ENCODE measurements at regions not wholly inside any gene's neighbourhood (a gene's known extent, or its start where the extent isn't known, plus 50 kb on each side); places are given as distances from the start of the nearest gene placed in this dataset.

DNA sequence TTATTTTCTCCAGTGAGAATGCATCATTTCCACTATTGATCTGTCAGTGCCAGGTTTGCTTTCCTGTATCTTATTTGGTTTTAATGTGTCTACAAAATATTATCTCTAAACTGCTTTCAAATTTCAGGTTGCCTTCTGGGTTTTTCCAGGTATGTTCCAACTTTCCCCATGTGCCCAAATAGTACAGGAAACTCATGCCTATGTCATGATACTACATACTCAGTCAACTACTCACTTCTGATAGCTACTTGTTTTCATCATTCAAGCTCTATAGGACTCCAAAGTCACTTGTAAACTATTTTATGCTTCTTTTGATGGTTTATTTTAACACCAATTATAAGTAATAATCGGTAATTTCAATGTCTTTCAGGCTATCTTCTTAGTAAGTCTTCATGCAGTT is 134.8 kb upstream of the TTC14 start:
- TF ChIP-seq CREB1 (IDR thresholded peaks at IDR 0.05; ENCODE audit: low read depth) = no peak
- TF ChIP-seq NFIC (IDR thresholded peaks at IDR 0.05) = no peak
- TF ChIP-seq RAD21 (IDR thresholded peaks at IDR 0.05; ENCODE audit: low read depth) = no peak
- no peak for TF ChIP-seq FOXM1 (IDR thresholded peaks at IDR 0.05; ENCODE audit: borderline replicate concordance, low read depth)
- TF ChIP-seq, protein P1, sequence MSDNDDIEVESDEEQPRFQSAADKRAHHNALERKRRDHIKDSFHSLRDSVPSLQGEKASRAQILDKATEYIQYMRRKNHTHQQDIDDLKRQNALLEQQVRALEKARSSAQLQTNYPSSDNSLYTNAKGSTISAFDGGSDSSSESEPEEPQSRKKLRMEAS (IDR thresholded peaks at IDR 0.05) = no peak
- no peak for TF ChIP-seq ZBTB7A (IDR thresholded peaks at IDR 0.05; ENCODE audit: low read depth)
- no peak for TF ChIP-seq TEAD4 (IDR thresholded peaks at IDR 0.05)
- no peak for TF ChIP-seq TCF12 (IDR thresholded peaks at IDR 0.05; ENCODE audit: low read depth)
- TF ChIP-seq, protein P2, sequence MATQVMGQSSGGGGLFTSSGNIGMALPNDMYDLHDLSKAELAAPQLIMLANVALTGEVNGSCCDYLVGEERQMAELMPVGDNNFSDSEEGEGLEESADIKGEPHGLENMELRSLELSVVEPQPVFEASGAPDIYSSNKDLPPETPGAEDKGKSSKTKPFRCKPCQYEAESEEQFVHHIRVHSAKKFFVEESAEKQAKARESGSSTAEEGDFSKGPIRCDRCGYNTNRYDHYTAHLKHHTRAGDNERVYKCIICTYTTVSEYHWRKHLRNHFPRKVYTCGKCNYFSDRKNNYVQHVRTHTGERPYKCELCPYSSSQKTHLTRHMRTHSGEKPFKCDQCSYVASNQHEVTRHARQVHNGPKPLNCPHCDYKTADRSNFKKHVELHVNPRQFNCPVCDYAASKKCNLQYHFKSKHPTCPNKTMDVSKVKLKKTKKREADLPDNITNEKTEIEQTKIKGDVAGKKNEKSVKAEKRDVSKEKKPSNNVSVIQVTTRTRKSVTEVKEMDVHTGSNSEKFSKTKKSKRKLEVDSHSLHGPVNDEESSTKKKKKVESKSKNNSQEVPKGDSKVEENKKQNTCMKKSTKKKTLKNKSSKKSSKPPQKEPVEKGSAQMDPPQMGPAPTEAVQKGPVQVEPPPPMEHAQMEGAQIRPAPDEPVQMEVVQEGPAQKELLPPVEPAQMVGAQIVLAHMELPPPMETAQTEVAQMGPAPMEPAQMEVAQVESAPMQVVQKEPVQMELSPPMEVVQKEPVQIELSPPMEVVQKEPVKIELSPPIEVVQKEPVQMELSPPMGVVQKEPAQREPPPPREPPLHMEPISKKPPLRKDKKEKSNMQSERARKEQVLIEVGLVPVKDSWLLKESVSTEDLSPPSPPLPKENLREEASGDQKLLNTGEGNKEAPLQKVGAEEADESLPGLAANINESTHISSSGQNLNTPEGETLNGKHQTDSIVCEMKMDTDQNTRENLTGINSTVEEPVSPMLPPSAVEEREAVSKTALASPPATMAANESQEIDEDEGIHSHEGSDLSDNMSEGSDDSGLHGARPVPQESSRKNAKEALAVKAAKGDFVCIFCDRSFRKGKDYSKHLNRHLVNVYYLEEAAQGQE (IDR thresholded peaks at IDR 0.05; ENCODE audit: low read depth) = no peak

Measured in Ishikawa (cell line).